Esophagus (tissue), 2 donors: ENCODE measurements at regions not wholly inside any gene's neighbourhood (a gene's known extent, or its start where the extent isn't known, plus 50 kb on each side); places are given as distances from the start of the nearest gene placed in this dataset.
A peak's percentile ranks its signal among the peaks of the same experiment; 100 is the strongest.

Source experiments
- H3K27ac ChIP-seq, 2 donors: one replicate each; pipeline ENCODE4 v1.5.1; 2013; ENCODE audit warnings: low read depth in 2 of 2, mild to moderate bottlenecking in 2 of 2, inconsistent platforms in 1 of 2, low read length in 1 of 2, moderate library complexity in 1 of 2
- H3K27me3 ChIP-seq, 2 donors: one replicate each; pipeline ENCODE4 v1.6.1; 2013; ENCODE audit warnings: low read length in 2 of 2, control low read depth in 1 of 2, mild to moderate bottlenecking in 1 of 2; ENCODE audit not compliant: insufficient read depth in 2 of 2, control insufficient read depth in 1 of 2
- H3K36me3 ChIP-seq, 2 donors: one replicate each; pipeline ENCODE4 v1.6.1; 2013; ENCODE audit warnings: low read length in 1 of 2; ENCODE audit not compliant: control insufficient read depth in 2 of 2, insufficient read depth in 2 of 2
- H3K4me1 ChIP-seq, 2 donors: one replicate each; pipeline ENCODE4 v1.6.1; 2013; ENCODE audit warnings: low read length in 1 of 2; ENCODE audit not compliant: control insufficient read depth in 2 of 2, insufficient read depth in 2 of 2
- H3K4me3 ChIP-seq, 2 donors: one replicate each; pipeline ENCODE4 v1.5.1; 2013; ENCODE audit warnings: low read length in 2 of 2, mild to moderate bottlenecking in 2 of 2, low read depth in 1 of 2, moderate library complexity in 1 of 2
- H3K9me3 ChIP-seq, 2 donors: one replicate each; pipeline ENCODE4 v1.6.1; 2013; ENCODE audit warnings: mild to moderate bottlenecking in 2 of 2, low read depth in 1 of 2, low read length in 1 of 2, moderate library complexity in 1 of 2; ENCODE audit not compliant: control insufficient read depth in 2 of 2, insufficient read depth in 1 of 2
- WGBS, 2 donors: extraction: QIAGEN DNeasy Blood & Tissue Kit; methylation state at CpG; one replicate each; pipeline ENCODE4 v1.1.7; 2013; 5-methylcytosine and 5-hydroxymethylcytosine counted together
- donor health status: healthy with polysubstance abuse.
- donor health status: Bipolar disorder and iron deficiency.

GRCh38 chr2:62291517-62292137 is 95.7 kb downstream of the B3GNT2 start:
- H3K36me3 ChIP-seq = no peaks in the 10 kb centered on the region
- 79 to 82% methylated on average over 7 of the region's 7 CpGs for WGBS, 2 donors
- no peaks in the 10 kb centered on the region for H3K27me3 ChIP-seq
- no peak overlapping the region for H3K4me3 ChIP-seq
- peaks cover 10 to 12% of the 10 kb centered on the region in 2 donors for H3K4me1 ChIP-seq
- H3K9me3 ChIP-seq = no peaks in the 10 kb centered on the region
- H3K27ac ChIP-seq = no peak overlapping the region

- 79 to 91% methylated on average over 1 of the region's 1 CpG for WGBS, 2 donors
- peaks cover 10 to 12% of the 10 kb centered on the region in 2 donors for H3K4me1 ChIP-seq
Observed at GRCh38 chr2:62291052-62291451, 95.1 kb downstream of the B3GNT2 start.

GRCh38 chr2:62287899-62288880 is 92.3 kb downstream of the B3GNT2 start:
- Histone ChIP-seq H3K36me3 (no peaks in the 10 kb centered on the region), H3K4me3 (no peak overlapping the region), H3K4me1 (peaks cover 4 to 6% of the 10 kb centered on the region in 2 donors), H3K9me3 (peaks cover 0 to 1% of the 10 kb centered on the region in 2 donors), H3K27me3 (no peaks in the 10 kb centered on the region), H3K27ac (peak overlapping the region in 1 of 2 donors; percentile 16)
- WGBS, 2 donors = 61 to 68% methylated on average over 8 of the region's 8 CpGs

More at GRCh38 chr2:62291052-62291451, 95.1 kb downstream of the B3GNT2 start:
- Histone ChIP-seq H3K9me3 (no peaks in the 10 kb centered on the region), H3K27ac (no peak overlapping the region), H3K27me3 (no peaks in the 10 kb centered on the region), H3K4me3 (no peak overlapping the region), H3K36me3 (no peaks in the 10 kb centered on the region)

GRCh38 chr2:62287282-62287681 is 91.4 kb downstream of the B3GNT2 start:
- WGBS, 2 donors = 93 to 97% methylated on average over 5 of the region's 5 CpGs

GRCh38 chr2:62286089-62286785 is 90.3 kb downstream of the B3GNT2 start:
- 94 to 97% methylated on average over 6 of the region's 6 CpGs for WGBS, 2 donors
- Histone ChIP-seq H3K4me3 (no peak overlapping the region), H3K9me3 (peaks cover 0 to 1% of the 10 kb centered on the region in 2 donors), H3K27me3 (no peaks in the 10 kb centered on the region), H3K4me1 (no peaks in the 10 kb centered on the region), H3K36me3 (no peaks in the 10 kb centered on the region), H3K27ac (no peak overlapping the region)

More at GRCh38 chr2:62287282-62287681, 91.4 kb downstream of the B3GNT2 start:
- H3K36me3 ChIP-seq = no peaks in the 10 kb centered on the region
- H3K4me3 ChIP-seq = no peak overlapping the region
- H3K9me3 ChIP-seq = peaks cover 0 to 1% of the 10 kb centered on the region in 2 donors
- H3K4me1 ChIP-seq = no peaks in the 10 kb centered on the region
- H3K27me3 ChIP-seq = no peaks in the 10 kb centered on the region
- H3K27ac ChIP-seq = no peak overlapping the region

- H3K4me3 ChIP-seq = no peak overlapping the region
- peaks cover 0 to 1% of the 10 kb centered on the region in 2 donors for H3K9me3 ChIP-seq
- no peaks in the 10 kb centered on the region for H3K4me1 ChIP-seq
- WGBS, 2 donors = 77 to 86% methylated on average over 4 of the region's 4 CpGs
- H3K27me3 ChIP-seq = no peaks in the 10 kb centered on the region
- no peaks in the 10 kb centered on the region for H3K36me3 ChIP-seq
- H3K27ac ChIP-seq = no peak overlapping the region
Observed at GRCh38 chr2:62284980-62285379, 89.1 kb downstream of the B3GNT2 start.

- peaks cover 0 to 1% of the 10 kb centered on the region in 2 donors for H3K9me3 ChIP-seq
- H3K4me3 ChIP-seq = no peak overlapping the region
- no peaks in the 10 kb centered on the region for H3K27me3 ChIP-seq
- no peaks in the 10 kb centered on the region for H3K4me1 ChIP-seq
- WGBS, 2 donors = 90 to 92% methylated on average over 2 of the region's 2 CpGs
- H3K27ac ChIP-seq = no peak overlapping the region
- no peaks in the 10 kb centered on the region for H3K36me3 ChIP-seq
Observed at GRCh38 chr2:62284471-62284870, 88.6 kb downstream of the B3GNT2 start.

GRCh38 chr2:62283147-62283546 is 87.2 kb downstream of the B3GNT2 start:
- H3K27me3 ChIP-seq = no peaks in the 10 kb centered on the region
- no peaks in the 10 kb centered on the region for H3K36me3 ChIP-seq
- WGBS, 2 donors = 89 to 96% methylated on average over 1 of the region's 1 CpG
- H3K9me3 ChIP-seq = peaks cover under 1 to 1% of the 10 kb centered on the region in 2 donors
- no peak overlapping the region for H3K27ac ChIP-seq
- H3K4me3 ChIP-seq = no peak overlapping the region
- no peaks in the 10 kb centered on the region for H3K4me1 ChIP-seq

- H3K27ac ChIP-seq = no peak overlapping the region
- 19 to 26% methylated on average over 1 of the region's 1 CpG for WGBS, 2 donors
Observed at GRCh38 chr2:62281663-62282062, 85.7 kb downstream of the B3GNT2 start.

More at GRCh38 chr2:62281663-62282062, 85.7 kb downstream of the B3GNT2 start:
- no peaks in the 10 kb centered on the region for H3K27me3 ChIP-seq
- H3K9me3 ChIP-seq = peaks cover 4 to 6% of the 10 kb centered on the region in 2 donors
- no peaks in the 10 kb centered on the region for H3K4me1 ChIP-seq
- H3K4me3 ChIP-seq = no peak overlapping the region
- H3K36me3 ChIP-seq = no peaks in the 10 kb centered on the region
